WTC11 (cell line): ENCODE measurements at regions not wholly inside any gene's neighbourhood (a gene's known extent, or its start where the extent isn't known, plus 50 kb on each side); places are given as distances from the start of the nearest gene placed in this dataset.

Source experiments
- ATAC-seq: fragments of 200-7000 bp; cut with Tn5 transposase; 2 replicates; pipeline ENCODE4 v1.10.0; 2021; ENCODE audit warnings: mild to moderate bottlenecking, moderate library complexity
- CTCF ChIA-PET: fragments of 300-600 bp; sonication (Branson Sonifier 250); formaldehyde crosslinking; loops from one replicate; lab custom pipeline; 2021; ENCODE audit warnings: antibody characterized with exemption; lab: Charles Lee
- POLR2A ChIA-PET: fragments of 350-600 bp; sonication (Branson Sonifier 250); formaldehyde crosslinking; loops from one replicate; lab custom pipeline; 2021; ENCODE audit warnings: antibody characterized with exemption; lab: Charles Lee
- DNase-seq: peaks from one replicate; pipeline ENCODE4 v3.0.0; 2021; ENCODE audit warnings: low spot score
- H3K27ac Mint-ChIP-seq: 2 replicates; pipeline ENCODE4 v1.8.0; 2021; ENCODE audit warnings: mixed read lengths
- H3K27me3 Mint-ChIP-seq: 2 replicates; pipeline ENCODE4 v1.8.0; 2021; ENCODE audit warnings: low read depth, mild to moderate bottlenecking, moderate library complexity, mixed read lengths
- H3K36me3 Mint-ChIP-seq: 2 replicates; pipeline ENCODE4 v1.8.0; 2021; ENCODE audit warnings: mixed read lengths
- H3K4me1 Mint-ChIP-seq: 2 replicates; pipeline ENCODE4 v1.8.0; 2022; ENCODE audit warnings: mixed read lengths
- H3K4me3 Mint-ChIP-seq: 2 replicates; pipeline ENCODE4 v1.8.0; 2021; ENCODE audit warnings: mild to moderate bottlenecking, moderate library complexity, mixed read lengths
- H3K9me3 Mint-ChIP-seq: 2 replicates; pipeline ENCODE4 v1.8.0; 2021; ENCODE audit warnings: mixed read lengths
- CREB1 ChIP-seq: sonication (generic); formaldehyde crosslinking; IDR thresholded peaks from 2 replicates; pipeline ENCODE4 v1.8.0; 2023; ENCODE audit warnings: mild to moderate bottlenecking, missing genetic modification reagents
- EMX1 ChIP-seq: fragments of 250-450 bp; sonication (Bioruptor Pico); IDR thresholded peaks from 2 replicates; pipeline ENCODE4 v1.8.0; 2021; ENCODE audit warnings: mild to moderate bottlenecking
- GTF2I ChIP-seq: fragments of 250-450 bp; sonication (Bioruptor Pico); conservative IDR thresholded peaks from 2 replicates; pipeline ENCODE4 v1.4.0; 2021; ENCODE audit warnings: mild to moderate bottlenecking
- NFATC4 ChIP-seq: fragments of 250-450 bp; sonication (Bioruptor Pico); IDR thresholded peaks from 2 replicates; pipeline ENCODE4 v1.9.0; 2021; ENCODE audit warnings: mild to moderate bottlenecking
- NR3C1 ChIP-seq: sonication (generic); formaldehyde crosslinking; conservative IDR thresholded peaks from 2 replicates; pipeline ENCODE4 v1.8.1; 2023; ENCODE audit warnings: low read depth, mild to moderate bottlenecking, missing genetic modification reagents
- RELA ChIP-seq: sonication (generic); formaldehyde crosslinking; IDR thresholded peaks from 2 replicates; pipeline ENCODE4 v1.8.1; 2022; ENCODE audit warnings: missing genetic modification reagents, mild to moderate bottlenecking, borderline replicate concordance
- TP53 ChIP-seq: sonication (generic); formaldehyde crosslinking; IDR thresholded peaks from 2 replicates; pipeline ENCODE4 v1.8.1; 2023; ENCODE audit warnings: mild to moderate bottlenecking, missing genetic modification reagents
- ZNF317 ChIP-seq: sonication (generic); formaldehyde crosslinking; IDR thresholded peaks from 2 replicates; pipeline ENCODE4 v1.8.1; 2023; ENCODE audit warnings: low read depth, mild to moderate bottlenecking, moderate library complexity, missing genetic modification reagents, borderline replicate concordance
- ZNF416 ChIP-seq: fragments of 250-450 bp; sonication (Bioruptor Pico); IDR thresholded peaks from 2 replicates; pipeline ENCODE4 v1.9.0; 2021; ENCODE audit warnings: mild to moderate bottlenecking, inconsistent platforms
- ZNF671 ChIP-seq: fragments of 250-450 bp; sonication (Bioruptor Pico); IDR thresholded peaks from 2 replicates; pipeline ENCODE4 v1.8.0; 2021; ENCODE audit warnings: mild to moderate bottlenecking
- TF ChIP-seq, protein P1 (sequence below): sonication (generic); formaldehyde crosslinking; IDR thresholded peaks from 2 replicates; pipeline ENCODE4 v1.8.0; 2022; ENCODE audit warnings: mild to moderate bottlenecking, missing genetic modification reagents
- TF ChIP-seq, protein P2 (sequence below): sonication (generic); formaldehyde crosslinking; IDR thresholded peaks from 2 replicates; pipeline ENCODE4 v1.8.1; 2023; ENCODE audit warnings: mild to moderate bottlenecking, missing genetic modification reagents, moderate library complexity
- TF ChIP-seq, protein P3 (sequence below): fragments of 200-600 bp; IDR thresholded peaks from 2 replicates; pipeline ENCODE4 v1.8.0; 2022; ENCODE audit warnings: antibody characterized with exemption
- TF ChIP-seq, protein P4 (sequence below): sonication (generic); formaldehyde crosslinking; IDR thresholded peaks from 2 replicates; pipeline ENCODE4 v1.8.1; 2023; ENCODE audit warnings: mild to moderate bottlenecking, missing genetic modification reagents, borderline replicate concordance
- TF ChIP-seq, protein P5 (sequence below): sonication (generic); formaldehyde crosslinking; IDR thresholded peaks from 2 replicates; pipeline ENCODE4 v1.8.1; 2022; ENCODE audit warnings: low read depth, mild to moderate bottlenecking, moderate library complexity, missing genetic modification reagents, borderline replicate concordance
- TF ChIP-seq, protein P6 (sequence below): sonication (generic); formaldehyde crosslinking; IDR thresholded peaks from 2 replicates; pipeline ENCODE4 v1.8.1; 2023; ENCODE audit warnings: mild to moderate bottlenecking, missing genetic modification reagents, moderate library complexity
- TF ChIP-seq, protein P7 (sequence below): sonication (generic); formaldehyde crosslinking; IDR thresholded peaks from 2 replicates; pipeline ENCODE4 v1.8.1; 2022; ENCODE audit warnings: mild to moderate bottlenecking, moderate library complexity, missing genetic modification reagents
- TF ChIP-seq, protein P8 (sequence below): sonication (generic); formaldehyde crosslinking; IDR thresholded peaks from 2 replicates; pipeline ENCODE4 v1.8.0; 2022; ENCODE audit warnings: mild to moderate bottlenecking, missing genetic modification reagents

DNA sequence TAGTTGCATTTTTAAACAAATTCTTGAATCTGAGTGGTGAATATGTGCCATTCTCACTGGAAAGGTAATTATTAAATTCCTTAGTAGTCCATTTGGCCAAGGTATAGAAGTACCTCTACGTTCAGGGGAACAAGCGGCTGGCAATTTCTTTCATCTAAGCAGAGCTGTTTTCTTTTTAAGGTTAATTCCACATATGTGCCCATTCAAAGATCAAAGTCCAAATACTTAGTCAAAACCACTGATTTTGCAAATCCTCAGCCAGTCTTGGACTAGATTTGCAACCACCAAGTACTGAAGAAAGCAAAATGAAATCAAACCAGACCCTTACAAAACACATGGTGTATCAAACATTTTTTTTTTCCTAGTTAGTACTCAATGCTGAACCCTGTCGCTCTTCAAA is 68.7 kb upstream of the JDP2 start:
- Mint-ChIP-seq H3K27ac (no peak overlapping the region), H3K27me3 (no peaks in the 10 kb centered on the region), H3K36me3 (no peaks in the 10 kb centered on the region), H3K9me3 (no peaks in the 10 kb centered on the region), H3K4me1 (no peaks in the 10 kb centered on the region), H3K4me3 (no peak overlapping the region)
- CTCF ChIA-PET: no interaction called here
- DNase-seq: no peak
- no peak for ATAC-seq
- TF ChIP-seq ZNF671 (CRISPR knock-in tag) (no peak), TP53 (CRISPR knock-in tag) (no peak), ZNF317 (CRISPR knock-in tag) (no peak), NFATC4 (CRISPR knock-in tag) (no peak)
- TF ChIP-seq, protein P1, sequence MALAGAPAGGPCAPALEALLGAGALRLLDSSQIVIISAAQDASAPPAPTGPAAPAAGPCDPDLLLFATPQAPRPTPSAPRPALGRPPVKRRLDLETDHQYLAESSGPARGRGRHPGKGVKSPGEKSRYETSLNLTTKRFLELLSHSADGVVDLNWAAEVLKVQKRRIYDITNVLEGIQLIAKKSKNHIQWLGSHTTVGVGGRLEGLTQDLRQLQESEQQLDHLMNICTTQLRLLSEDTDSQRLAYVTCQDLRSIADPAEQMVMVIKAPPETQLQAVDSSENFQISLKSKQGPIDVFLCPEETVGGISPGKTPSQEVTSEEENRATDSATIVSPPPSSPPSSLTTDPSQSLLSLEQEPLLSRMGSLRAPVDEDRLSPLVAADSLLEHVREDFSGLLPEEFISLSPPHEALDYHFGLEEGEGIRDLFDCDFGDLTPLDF (CRISPR knock-in tag): no peak
- TF ChIP-seq, protein P2, sequence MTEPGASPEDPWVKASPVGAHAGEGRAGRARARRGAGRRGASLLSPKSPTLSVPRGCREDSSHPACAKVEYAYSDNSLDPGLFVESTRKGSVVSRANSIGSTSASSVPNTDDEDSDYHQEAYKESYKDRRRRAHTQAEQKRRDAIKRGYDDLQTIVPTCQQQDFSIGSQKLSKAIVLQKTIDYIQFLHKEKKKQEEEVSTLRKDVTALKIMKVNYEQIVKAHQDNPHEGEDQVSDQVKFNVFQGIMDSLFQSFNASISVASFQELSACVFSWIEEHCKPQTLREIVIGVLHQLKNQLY (CRISPR knock-in tag): no peak
- POLR2A ChIA-PET: no interaction called here

DNA sequence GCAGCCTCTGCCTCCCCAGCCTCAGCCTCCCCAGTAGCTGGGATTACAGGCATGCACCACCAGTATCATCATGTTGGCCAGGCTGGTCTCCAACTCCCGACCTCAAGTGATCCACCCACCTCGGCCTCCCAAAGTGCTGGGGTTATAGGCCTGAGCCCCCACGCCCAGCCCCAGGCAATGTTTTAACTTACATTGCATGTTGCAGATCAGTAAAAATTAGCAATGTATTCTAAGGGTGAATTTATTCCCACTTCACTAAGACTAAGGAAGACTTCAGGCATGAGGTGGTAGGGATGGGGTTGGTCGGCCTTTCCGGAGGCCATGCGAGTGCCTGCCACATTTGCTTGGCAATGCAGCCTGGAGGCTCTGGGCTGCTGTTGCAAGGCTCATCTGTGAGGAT is 66.8 kb upstream of the JDP2 start:
- DNase-seq (no peak), ATAC-seq (no peak)
- H3K4me1 Mint-ChIP-seq: no peaks in the 10 kb centered on the region

DNA sequence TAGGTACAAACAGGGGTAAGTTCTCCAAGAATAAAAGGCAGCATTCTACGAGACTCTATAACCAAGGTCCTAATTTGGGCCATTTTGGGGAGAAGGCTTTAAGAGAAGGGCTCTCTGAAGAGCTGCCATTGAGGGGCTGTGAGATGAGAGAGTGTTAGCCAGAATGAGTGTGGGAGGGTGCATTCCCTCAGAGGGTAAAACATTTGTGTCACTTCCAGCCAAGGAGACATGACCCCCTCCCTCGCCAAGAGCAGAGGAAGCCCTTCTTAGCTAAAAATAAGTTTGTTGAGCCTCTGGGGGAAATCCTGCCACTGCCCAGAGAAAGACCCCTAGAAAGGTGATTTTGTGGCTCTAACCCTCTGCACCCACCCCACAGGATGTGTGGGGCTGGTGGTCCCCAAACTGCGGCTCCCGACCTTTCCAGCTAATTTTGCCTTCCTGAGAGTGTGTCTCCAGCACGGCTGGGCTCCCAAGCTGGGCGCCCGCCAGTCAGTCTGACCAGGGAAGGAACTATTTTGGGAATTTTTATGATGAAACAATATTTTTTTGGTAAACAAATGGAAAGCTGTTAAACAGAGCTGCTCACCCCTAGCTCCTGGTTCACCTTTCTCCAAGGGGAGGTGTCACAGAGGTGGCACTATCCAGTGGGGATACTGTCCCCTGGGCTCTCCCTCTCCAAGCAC is 65.9 kb upstream of the JDP2 start:
- DNase-seq (no peak), ATAC-seq (no peak)
- Mint-ChIP-seq H3K27ac (no peak overlapping the region), H3K4me1 (no peaks in the 10 kb centered on the region), H3K9me3 (no peaks in the 10 kb centered on the region), H3K27me3 (peaks cover 3% of the 10 kb centered on the region; the same call in 1 of the 2 replicates), H3K36me3 (no peaks in the 10 kb centered on the region), H3K4me3 (no peak overlapping the region)
- ChIA-PET CTCF (interaction anchor here (0.6 kb wide), 1 partner anchor 153 kb away, joined by 5 read pairs; no protein-coding TSS in a partner anchor), POLR2A (interaction anchor here (0.6 to 0.8 kb wide), 2 partner anchors 27 to 66 kb away, joined by 3 to 4 read pairs; partner anchors contain the start of gene JDP2)
- TF ChIP-seq NR3C1 (no peak), CREB1 (no peak), RELA (CRISPR knock-in tag) (no peak), GTF2I (CRISPR knock-in tag) (no peak)
- TF ChIP-seq, protein P3, sequence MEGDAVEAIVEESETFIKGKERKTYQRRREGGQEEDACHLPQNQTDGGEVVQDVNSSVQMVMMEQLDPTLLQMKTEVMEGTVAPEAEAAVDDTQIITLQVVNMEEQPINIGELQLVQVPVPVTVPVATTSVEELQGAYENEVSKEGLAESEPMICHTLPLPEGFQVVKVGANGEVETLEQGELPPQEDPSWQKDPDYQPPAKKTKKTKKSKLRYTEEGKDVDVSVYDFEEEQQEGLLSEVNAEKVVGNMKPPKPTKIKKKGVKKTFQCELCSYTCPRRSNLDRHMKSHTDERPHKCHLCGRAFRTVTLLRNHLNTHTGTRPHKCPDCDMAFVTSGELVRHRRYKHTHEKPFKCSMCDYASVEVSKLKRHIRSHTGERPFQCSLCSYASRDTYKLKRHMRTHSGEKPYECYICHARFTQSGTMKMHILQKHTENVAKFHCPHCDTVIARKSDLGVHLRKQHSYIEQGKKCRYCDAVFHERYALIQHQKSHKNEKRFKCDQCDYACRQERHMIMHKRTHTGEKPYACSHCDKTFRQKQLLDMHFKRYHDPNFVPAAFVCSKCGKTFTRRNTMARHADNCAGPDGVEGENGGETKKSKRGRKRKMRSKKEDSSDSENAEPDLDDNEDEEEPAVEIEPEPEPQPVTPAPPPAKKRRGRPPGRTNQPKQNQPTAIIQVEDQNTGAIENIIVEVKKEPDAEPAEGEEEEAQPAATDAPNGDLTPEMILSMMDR: no peak
- TF ChIP-seq, protein P4, sequence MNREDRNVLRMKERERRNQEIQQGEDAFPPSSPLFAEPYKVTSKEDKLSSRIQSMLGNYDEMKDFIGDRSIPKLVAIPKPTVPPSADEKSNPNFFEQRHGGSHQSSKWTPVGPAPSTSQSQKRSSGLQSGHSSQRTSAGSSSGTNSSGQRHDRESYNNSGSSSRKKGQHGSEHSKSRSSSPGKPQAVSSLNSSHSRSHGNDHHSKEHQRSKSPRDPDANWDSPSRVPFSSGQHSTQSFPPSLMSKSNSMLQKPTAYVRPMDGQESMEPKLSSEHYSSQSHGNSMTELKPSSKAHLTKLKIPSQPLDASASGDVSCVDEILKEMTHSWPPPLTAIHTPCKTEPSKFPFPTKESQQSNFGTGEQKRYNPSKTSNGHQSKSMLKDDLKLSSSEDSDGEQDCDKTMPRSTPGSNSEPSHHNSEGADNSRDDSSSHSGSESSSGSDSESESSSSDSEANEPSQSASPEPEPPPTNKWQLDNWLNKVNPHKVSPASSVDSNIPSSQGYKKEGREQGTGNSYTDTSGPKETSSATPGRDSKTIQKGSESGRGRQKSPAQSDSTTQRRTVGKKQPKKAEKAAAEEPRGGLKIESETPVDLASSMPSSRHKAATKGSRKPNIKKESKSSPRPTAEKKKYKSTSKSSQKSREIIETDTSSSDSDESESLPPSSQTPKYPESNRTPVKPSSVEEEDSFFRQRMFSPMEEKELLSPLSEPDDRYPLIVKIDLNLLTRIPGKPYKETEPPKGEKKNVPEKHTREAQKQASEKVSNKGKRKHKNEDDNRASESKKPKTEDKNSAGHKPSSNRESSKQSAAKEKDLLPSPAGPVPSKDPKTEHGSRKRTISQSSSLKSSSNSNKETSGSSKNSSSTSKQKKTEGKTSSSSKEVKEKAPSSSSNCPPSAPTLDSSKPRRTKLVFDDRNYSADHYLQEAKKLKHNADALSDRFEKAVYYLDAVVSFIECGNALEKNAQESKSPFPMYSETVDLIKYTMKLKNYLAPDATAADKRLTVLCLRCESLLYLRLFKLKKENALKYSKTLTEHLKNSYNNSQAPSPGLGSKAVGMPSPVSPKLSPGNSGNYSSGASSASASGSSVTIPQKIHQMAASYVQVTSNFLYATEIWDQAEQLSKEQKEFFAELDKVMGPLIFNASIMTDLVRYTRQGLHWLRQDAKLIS (CRISPR knock-in tag): no peak
- TF ChIP-seq, protein P5, sequence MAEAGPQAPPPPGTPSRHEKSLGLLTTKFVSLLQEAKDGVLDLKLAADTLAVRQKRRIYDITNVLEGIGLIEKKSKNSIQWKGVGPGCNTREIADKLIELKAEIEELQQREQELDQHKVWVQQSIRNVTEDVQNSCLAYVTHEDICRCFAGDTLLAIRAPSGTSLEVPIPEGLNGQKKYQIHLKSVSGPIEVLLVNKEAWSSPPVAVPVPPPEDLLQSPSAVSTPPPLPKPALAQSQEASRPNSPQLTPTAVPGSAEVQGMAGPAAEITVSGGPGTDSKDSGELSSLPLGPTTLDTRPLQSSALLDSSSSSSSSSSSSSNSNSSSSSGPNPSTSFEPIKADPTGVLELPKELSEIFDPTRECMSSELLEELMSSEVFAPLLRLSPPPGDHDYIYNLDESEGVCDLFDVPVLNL (CRISPR knock-in tag): no peak

More for the DNA sequence above, 66.8 kb upstream of the JDP2 start:
- H3K4me3 Mint-ChIP-seq: no peak overlapping the region
- H3K36me3 Mint-ChIP-seq: no peaks in the 10 kb centered on the region
- TF ChIP-seq ZNF416 (CRISPR knock-in tag) (no peak), EMX1 (CRISPR knock-in tag) (no peak)
- TF ChIP-seq, protein P6, sequence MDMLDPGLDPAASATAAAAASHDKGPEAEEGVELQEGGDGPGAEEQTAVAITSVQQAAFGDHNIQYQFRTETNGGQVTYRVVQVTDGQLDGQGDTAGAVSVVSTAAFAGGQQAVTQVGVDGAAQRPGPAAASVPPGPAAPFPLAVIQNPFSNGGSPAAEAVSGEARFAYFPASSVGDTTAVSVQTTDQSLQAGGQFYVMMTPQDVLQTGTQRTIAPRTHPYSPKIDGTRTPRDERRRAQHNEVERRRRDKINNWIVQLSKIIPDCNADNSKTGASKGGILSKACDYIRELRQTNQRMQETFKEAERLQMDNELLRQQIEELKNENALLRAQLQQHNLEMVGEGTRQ (CRISPR knock-in tag): no peak
- TF ChIP-seq, protein P7, sequence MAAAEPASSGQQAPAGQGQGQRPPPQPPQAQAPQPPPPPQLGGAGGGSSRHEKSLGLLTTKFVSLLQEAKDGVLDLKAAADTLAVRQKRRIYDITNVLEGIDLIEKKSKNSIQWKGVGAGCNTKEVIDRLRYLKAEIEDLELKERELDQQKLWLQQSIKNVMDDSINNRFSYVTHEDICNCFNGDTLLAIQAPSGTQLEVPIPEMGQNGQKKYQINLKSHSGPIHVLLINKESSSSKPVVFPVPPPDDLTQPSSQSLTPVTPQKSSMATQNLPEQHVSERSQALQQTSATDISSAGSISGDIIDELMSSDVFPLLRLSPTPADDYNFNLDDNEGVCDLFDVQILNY (CRISPR knock-in tag): no peak
- TF ChIP-seq, protein P8, sequence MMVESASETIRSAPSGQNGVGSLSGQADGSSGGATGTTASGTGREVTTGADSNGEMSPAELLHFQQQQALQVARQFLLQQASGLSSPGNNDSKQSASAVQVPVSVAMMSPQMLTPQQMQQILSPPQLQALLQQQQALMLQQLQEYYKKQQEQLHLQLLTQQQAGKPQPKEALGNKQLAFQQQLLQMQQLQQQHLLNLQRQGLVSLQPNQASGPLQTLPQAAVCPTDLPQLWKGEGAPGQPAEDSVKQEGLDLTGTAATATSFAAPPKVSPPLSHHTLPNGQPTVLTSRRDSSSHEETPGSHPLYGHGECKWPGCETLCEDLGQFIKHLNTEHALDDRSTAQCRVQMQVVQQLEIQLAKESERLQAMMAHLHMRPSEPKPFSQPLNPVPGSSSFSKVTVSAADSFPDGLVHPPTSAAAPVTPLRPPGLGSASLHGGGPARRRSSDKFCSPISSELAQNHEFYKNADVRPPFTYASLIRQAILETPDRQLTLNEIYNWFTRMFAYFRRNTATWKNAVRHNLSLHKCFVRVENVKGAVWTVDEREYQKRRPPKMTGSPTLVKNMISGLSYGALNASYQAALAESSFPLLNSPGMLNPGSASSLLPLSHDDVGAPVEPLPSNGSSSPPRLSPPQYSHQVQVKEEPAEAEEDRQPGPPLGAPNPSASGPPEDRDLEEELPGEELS (CRISPR knock-in tag): no peak
- no peak overlapping the region for H3K27ac Mint-ChIP-seq
- H3K9me3 Mint-ChIP-seq: no peaks in the 10 kb centered on the region
- POLR2A ChIA-PET: interaction anchor here (0.8 kb wide), 1 partner anchor 67 kb away, joined by 3 read pairs; the partner anchor contains the start of gene JDP2
- CTCF ChIA-PET: no interaction called here
- H3K27me3 Mint-ChIP-seq: peaks cover 3% of the 10 kb centered on the region; the same call in 1 of the 2 replicates
